Progenitor cell of endocrine pancreas (in vitro differentiated cells): ENCODE measurements at regions not wholly inside any gene's neighbourhood (a gene's known extent, or its start where the extent isn't known, plus 50 kb on each side); places are given as distances from the start of the nearest gene placed in this dataset.
"Not testable (repeated sequence)": the region's sequence is repeated elsewhere in the genome, so short reads cannot be mapped to it uniquely, and the experiment has no call there.

Experiments used
- DNase-seq: peaks from one replicate; pipeline ENCODE4 v3.0.0; 2021; ENCODE audit warnings: low spot score; ENCODE audit not compliant: unreplicated experiment
- H3K27ac Mint-ChIP-seq: 2 replicates; pipeline ENCODE4 v1.8.0; 2021; ENCODE audit warnings: mild to moderate bottlenecking, moderate library complexity, mixed read lengths
- H3K27me3 Mint-ChIP-seq: 2 replicates; pipeline ENCODE4 v1.8.0; 2021; ENCODE audit warnings: mixed read lengths
- H3K36me3 Mint-ChIP-seq: 2 replicates; pipeline ENCODE4 v1.8.0; 2022; ENCODE audit warnings: mixed read lengths; ENCODE audit not compliant: insufficient read depth
- H3K4me1 Mint-ChIP-seq: 2 replicates; pipeline ENCODE4 v1.8.0; 2021; ENCODE audit warnings: low read depth, mixed read lengths
- H3K4me3 Mint-ChIP-seq: 2 replicates; pipeline ENCODE4 v1.8.0; 2021; ENCODE audit warnings: low read depth, mild to moderate bottlenecking, moderate library complexity, mixed read lengths
- H3K9me3 Mint-ChIP-seq: 2 replicates; pipeline ENCODE4 v1.8.0; 2021; ENCODE audit warnings: low read depth, mixed read lengths
- TF ChIP-seq, protein P1 (sequence below): fragments of 200-600 bp; sonication (generic); IDR thresholded peaks from one replicate; pipeline ENCODE4 v1.5.0; 2021; ENCODE audit warnings: antibody characterized with exemption, mild to moderate bottlenecking; ENCODE audit not compliant: unreplicated experiment

DNA sequence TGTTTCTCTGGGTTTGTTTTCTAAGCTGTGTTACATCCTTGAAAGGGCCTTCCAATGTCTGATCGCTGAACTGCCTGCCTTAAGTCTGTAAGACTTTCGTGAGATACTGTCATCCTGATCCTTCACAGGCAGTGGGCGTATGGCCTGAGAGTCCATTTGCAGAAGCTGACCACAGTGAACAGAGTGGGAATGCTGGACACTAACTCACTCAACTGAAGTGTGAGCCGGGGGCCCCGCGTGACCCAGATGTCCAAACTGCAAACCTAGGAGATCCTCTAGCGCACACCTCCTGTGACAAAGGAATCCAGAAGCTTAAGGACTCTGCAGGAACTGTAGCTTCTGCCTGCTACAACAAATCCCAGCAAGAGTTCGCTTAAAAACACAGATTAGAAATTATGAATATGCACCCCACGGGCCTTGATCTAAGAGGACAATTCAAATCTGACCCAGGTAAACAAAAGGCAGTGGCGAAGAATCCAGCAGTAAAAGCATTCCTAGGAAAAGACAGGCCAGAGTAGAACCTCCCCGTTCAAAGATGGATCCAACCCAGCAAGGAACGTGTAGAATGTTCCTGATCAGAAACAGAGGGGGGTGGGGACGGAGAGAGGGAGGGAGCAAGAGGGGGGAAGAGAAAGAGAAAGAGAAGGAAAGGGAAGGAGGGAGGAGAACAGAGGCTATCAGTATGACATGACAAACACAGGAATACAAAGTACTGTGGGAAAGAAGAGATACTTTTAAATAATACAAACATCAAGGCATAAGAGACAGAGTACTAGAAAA lies 135.0 kb upstream of the AFDN start:
- no peaks in the 10 kb centered on the region for H3K27me3 Mint-ChIP-seq
- no peak overlapping the region for H3K4me3 Mint-ChIP-seq
- no peak overlapping the region for H3K27ac Mint-ChIP-seq
- no peak for DNase-seq
- peaks cover 21% of the 10 kb centered on the region for H3K4me1 Mint-ChIP-seq
- H3K9me3 Mint-ChIP-seq: peaks cover 4% of the 10 kb centered on the region
- TF ChIP-seq, protein P1, sequence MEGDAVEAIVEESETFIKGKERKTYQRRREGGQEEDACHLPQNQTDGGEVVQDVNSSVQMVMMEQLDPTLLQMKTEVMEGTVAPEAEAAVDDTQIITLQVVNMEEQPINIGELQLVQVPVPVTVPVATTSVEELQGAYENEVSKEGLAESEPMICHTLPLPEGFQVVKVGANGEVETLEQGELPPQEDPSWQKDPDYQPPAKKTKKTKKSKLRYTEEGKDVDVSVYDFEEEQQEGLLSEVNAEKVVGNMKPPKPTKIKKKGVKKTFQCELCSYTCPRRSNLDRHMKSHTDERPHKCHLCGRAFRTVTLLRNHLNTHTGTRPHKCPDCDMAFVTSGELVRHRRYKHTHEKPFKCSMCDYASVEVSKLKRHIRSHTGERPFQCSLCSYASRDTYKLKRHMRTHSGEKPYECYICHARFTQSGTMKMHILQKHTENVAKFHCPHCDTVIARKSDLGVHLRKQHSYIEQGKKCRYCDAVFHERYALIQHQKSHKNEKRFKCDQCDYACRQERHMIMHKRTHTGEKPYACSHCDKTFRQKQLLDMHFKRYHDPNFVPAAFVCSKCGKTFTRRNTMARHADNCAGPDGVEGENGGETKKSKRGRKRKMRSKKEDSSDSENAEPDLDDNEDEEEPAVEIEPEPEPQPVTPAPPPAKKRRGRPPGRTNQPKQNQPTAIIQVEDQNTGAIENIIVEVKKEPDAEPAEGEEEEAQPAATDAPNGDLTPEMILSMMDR: no peak
- H3K36me3 Mint-ChIP-seq: no peaks in the 10 kb centered on the region

DNA sequence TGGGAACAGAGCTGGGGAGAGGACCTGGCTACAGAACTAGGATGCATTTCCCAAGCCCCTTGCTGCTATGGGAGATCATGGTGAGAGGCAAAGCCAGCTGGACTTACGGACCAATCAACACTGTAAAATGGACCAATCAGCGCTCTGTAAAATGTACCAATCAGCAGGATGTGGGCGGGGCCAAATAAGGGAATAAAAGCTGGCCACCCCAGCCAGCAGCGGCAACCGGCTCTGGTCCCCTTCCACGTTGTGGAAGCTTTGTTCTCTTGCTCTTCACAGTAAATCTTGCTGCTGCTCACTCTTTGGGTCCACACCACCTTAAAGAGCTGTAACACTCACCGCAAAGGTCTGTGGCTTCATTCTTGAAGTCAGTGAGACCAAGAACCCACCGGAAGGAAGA lies 133.2 kb upstream of the AFDN start:
- H3K36me3 Mint-ChIP-seq, H3K4me3 Mint-ChIP-seq, DNase-seq, H3K9me3 Mint-ChIP-seq, H3K27ac Mint-ChIP-seq, H3K27me3 Mint-ChIP-seq: not testable (repeated sequence)
- peaks cover 19% of the 10 kb centered on the region for H3K4me1 Mint-ChIP-seq

DNA sequence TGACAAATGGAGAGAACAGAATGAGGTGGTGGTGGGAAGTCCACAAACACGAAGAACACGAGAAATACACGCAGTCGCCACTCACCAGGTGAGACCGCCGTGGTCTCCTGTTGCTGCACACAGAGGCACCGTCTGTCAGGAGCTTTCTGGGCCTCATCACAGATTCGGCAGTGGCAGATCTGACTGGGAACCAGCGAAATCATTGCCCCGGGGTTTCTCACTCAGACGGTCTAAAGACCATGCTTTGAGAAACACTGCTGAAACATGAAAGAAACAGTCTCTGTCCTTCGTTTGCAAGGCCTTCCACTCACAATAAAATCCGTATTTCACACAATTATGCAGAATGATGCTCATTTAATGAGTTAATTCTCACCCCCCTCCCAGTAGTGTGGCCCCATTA lies 130.9 kb upstream of the AFDN start:
- no peaks in the 10 kb centered on the region for H3K36me3 Mint-ChIP-seq
- H3K4me3 Mint-ChIP-seq: no peak overlapping the region
- peaks cover 28% of the 10 kb centered on the region for H3K4me1 Mint-ChIP-seq
- no peak for DNase-seq
- peak overlapping the region; percentile 41 for H3K27ac Mint-ChIP-seq
- no peaks in the 10 kb centered on the region for H3K27me3 Mint-ChIP-seq
- H3K9me3 Mint-ChIP-seq: peaks cover 4% of the 10 kb centered on the region
- TF ChIP-seq, protein P1: no peak

DNA sequence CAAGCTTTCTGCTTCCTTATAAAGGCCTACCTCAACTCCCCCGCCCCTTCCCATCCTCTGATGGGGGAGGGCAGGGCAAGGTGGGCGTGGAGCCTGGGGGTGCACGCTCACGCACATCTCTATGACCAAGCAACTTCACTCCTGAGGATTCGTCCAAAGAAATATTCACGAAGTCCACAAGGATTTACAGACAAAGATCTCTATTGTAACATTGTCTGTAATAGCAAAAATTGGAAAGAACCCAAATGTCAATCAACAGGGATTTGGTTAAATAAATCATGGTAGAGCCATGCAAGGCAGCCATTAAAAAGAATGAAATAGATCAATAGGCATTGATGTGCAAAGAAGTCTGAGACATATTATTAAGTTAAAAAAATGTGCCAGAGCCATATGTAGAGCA lies 130.4 kb upstream of the AFDN start:
- Mint-ChIP-seq H3K4me1 (peaks cover 26% of the 10 kb centered on the region), H3K27me3 (no peaks in the 10 kb centered on the region), H3K27ac (peak overlapping the region; percentile 41), H3K9me3 (peaks cover 4% of the 10 kb centered on the region), H3K36me3 (no peaks in the 10 kb centered on the region), H3K4me3 (no peak overlapping the region)
- TF ChIP-seq, protein P1: no peak
- DNase-seq: no peak

DNA sequence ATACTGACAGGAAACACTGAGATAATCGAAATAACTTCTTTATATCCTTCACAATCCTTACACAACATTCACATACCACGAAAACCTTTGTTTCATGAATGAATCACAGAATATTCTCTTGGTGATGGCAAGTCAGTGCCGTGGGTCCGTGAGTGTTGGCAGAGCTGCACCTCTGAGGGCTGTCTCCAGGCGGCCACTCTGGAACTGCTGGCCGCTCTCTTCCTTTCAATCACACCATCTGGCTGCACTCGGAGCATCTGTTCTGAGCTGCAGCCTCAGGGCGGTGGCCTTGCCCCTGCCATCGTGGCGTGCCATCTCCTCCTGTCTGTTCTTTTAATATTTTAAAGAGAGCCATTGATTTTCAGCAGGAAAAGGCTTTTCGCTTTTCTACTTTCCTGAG lies 129.4 kb upstream of the AFDN start:
- H3K9me3 Mint-ChIP-seq: peaks cover 4% of the 10 kb centered on the region
- no peak for DNase-seq
- H3K36me3 Mint-ChIP-seq: no peaks in the 10 kb centered on the region
- peak overlapping the region; percentile 30 for H3K27ac Mint-ChIP-seq
- TF ChIP-seq, protein P1: no peak
- no peak overlapping the region for H3K4me3 Mint-ChIP-seq
- H3K27me3 Mint-ChIP-seq: no peaks in the 10 kb centered on the region
- peaks cover 28% of the 10 kb centered on the region for H3K4me1 Mint-ChIP-seq

DNA sequence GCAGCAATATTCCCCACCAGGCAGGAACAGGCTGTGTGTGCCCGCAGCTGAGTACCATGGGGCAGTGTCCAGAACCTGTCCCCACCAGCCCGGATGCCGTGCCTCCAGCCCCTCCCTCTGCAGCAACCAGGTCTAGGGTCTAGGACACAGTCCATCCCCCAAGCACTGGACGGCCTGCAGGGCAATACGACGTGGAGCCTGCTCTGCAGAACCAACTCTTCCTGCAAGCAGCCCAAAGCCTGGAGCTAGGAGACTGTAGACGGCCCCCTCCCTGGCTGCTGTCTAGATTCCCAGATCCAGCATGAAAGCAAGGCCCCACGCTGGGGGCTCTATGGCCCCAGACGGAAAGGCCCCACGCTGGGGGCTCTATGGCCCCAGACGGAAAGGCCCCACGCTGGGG lies 128.2 kb upstream of the AFDN start:
- H3K27me3 Mint-ChIP-seq: no peaks in the 10 kb centered on the region
- H3K4me3 Mint-ChIP-seq: no peak overlapping the region
- no peak overlapping the region for H3K27ac Mint-ChIP-seq
- DNase-seq: no peak
- H3K9me3 Mint-ChIP-seq: peaks cover 4% of the 10 kb centered on the region
- TF ChIP-seq, protein P1: no peak
- peaks cover 27% of the 10 kb centered on the region for H3K4me1 Mint-ChIP-seq
- no peaks in the 10 kb centered on the region for H3K36me3 Mint-ChIP-seq
